ENCODE measurements at regions not wholly inside any gene's neighbourhood (a gene's known extent, or its start where the extent isn't known, plus 50 kb on each side); places are given as distances from the start of the nearest gene placed in this dataset.

DNA sequence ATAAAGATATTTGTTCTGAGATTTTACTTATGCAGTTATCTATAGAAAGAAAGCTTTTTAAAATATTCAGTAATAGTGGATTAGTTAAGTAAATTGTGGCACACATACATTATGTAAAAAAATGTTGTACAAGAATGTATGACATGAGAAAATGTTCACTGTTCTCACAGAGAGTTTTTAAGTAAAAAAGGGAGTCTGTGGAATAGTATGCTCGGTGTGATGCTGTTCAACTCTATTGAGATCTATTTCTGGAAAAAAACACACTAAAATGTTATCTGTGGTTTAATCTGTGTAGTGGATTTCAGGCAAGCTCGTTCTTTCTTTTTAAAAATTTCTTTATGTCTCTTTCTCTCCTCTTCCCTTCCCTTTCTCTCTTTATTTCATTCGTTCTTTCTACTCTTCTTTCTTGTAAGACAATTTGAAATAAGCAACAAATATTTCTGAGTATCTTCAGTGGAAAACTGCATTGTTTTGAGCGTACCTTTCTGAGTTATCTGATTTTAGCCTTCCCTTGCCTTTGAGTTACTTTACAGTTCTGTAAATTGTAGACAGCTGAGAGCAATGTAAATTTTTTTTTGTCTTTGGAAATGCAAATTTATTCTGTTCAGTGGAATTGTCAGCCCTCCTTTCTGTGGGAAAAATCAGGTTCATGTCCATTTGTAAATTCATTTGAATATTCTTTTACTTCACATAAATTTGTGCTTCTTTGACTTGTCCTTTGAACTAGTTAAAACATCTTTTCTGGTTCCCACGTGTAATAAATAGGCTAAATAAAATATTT lies 229.0 kb upstream of the NOX3 start:
- Histone ChIP-seq H3K27ac (replicated peaks) (no peak overlapping the region), H3K27me3 (ENCODE audit: insufficient read depth, poor library complexity, severe bottlenecking) (no peaks in the 10 kb centered on the region), H3K4me3 (replicated peaks; ENCODE audit: insufficient read depth, low read length) (no peak overlapping the region)
- no peak for DNase-seq (ENCODE audit: low read depth in 1 of 2, low spot score in 1 of 2)
- TF ChIP-seq GABPA (IDR thresholded peaks at IDR 0.05; ENCODE audit: low read depth): no peak

DNA sequence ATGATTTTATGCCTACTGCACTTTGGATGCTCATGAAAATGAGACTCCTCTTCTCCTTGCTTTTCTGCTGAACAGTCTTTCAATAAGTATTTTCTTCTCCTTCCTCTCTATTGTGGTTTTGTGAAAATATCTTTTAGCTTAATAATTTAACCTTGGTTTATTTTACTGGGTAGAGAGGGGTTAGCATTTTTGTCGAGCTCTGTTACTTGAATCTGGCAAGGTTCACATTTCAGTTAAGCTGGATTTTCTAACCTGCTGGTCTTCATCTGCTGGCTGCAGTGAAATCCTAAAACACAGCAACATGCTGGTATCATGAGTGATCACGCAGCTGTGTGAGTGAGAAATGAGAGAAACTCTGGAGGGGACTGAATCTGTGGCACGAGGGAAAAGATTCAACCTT lies 222.7 kb upstream of the NOX3 start:
- TF ChIP-seq SPI1 (IDR thresholded peaks at IDR 0.05; ENCODE audit: borderline replicate concordance, low read depth): no peak
- TF ChIP-seq POLR2AphosphoS5 (IDR thresholded peaks at IDR 0.05; ENCODE audit: low read depth): no peak
- TF ChIP-seq, protein P1, sequence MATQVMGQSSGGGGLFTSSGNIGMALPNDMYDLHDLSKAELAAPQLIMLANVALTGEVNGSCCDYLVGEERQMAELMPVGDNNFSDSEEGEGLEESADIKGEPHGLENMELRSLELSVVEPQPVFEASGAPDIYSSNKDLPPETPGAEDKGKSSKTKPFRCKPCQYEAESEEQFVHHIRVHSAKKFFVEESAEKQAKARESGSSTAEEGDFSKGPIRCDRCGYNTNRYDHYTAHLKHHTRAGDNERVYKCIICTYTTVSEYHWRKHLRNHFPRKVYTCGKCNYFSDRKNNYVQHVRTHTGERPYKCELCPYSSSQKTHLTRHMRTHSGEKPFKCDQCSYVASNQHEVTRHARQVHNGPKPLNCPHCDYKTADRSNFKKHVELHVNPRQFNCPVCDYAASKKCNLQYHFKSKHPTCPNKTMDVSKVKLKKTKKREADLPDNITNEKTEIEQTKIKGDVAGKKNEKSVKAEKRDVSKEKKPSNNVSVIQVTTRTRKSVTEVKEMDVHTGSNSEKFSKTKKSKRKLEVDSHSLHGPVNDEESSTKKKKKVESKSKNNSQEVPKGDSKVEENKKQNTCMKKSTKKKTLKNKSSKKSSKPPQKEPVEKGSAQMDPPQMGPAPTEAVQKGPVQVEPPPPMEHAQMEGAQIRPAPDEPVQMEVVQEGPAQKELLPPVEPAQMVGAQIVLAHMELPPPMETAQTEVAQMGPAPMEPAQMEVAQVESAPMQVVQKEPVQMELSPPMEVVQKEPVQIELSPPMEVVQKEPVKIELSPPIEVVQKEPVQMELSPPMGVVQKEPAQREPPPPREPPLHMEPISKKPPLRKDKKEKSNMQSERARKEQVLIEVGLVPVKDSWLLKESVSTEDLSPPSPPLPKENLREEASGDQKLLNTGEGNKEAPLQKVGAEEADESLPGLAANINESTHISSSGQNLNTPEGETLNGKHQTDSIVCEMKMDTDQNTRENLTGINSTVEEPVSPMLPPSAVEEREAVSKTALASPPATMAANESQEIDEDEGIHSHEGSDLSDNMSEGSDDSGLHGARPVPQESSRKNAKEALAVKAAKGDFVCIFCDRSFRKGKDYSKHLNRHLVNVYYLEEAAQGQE (IDR thresholded peaks at IDR 0.05; ENCODE audit: insufficient replicate concordance, low read depth): no peak
- no peak for TF ChIP-seq GABPA (IDR thresholded peaks at IDR 0.05; ENCODE audit: low read depth)
- TF ChIP-seq, protein P2, sequence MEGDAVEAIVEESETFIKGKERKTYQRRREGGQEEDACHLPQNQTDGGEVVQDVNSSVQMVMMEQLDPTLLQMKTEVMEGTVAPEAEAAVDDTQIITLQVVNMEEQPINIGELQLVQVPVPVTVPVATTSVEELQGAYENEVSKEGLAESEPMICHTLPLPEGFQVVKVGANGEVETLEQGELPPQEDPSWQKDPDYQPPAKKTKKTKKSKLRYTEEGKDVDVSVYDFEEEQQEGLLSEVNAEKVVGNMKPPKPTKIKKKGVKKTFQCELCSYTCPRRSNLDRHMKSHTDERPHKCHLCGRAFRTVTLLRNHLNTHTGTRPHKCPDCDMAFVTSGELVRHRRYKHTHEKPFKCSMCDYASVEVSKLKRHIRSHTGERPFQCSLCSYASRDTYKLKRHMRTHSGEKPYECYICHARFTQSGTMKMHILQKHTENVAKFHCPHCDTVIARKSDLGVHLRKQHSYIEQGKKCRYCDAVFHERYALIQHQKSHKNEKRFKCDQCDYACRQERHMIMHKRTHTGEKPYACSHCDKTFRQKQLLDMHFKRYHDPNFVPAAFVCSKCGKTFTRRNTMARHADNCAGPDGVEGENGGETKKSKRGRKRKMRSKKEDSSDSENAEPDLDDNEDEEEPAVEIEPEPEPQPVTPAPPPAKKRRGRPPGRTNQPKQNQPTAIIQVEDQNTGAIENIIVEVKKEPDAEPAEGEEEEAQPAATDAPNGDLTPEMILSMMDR (IDR thresholded peaks at IDR 0.05; ENCODE audit: insufficient read depth, low read length): no peak
- no peak overlapping the region for H3K27ac ChIP-seq (replicated peaks)
- H3K27me3 ChIP-seq (ENCODE audit: insufficient read depth, poor library complexity, severe bottlenecking): no peaks in the 10 kb centered on the region
- no peak overlapping the region for H3K4me3 ChIP-seq (replicated peaks; ENCODE audit: insufficient read depth, low read length)
- DNase-seq (ENCODE audit: low read depth in 1 of 2, low spot score in 1 of 2): no peak

DNA sequence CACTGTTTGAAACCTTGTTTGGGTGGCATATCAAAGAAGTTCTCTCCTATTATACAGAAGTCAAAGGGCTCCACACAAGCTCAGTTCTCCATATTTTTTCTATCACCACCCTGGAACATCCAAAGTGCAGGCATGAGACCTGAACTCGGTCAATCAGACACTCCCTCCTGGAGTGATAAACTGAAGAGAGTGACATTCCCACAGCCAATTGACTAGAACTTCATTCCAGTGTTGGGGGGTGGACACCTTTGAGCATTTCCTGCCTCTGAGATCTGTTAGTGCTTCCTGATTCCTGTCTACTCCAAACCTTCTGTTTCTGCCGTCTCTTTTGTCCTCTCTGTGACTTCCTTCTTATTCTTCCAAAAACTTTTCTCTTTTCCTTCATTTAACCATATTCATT lies 220.7 kb upstream of the NOX3 start:
- no peak overlapping the region for H3K4me3 ChIP-seq (replicated peaks; ENCODE audit: insufficient read depth, low read length)
- TF ChIP-seq GABPA (IDR thresholded peaks at IDR 0.05; ENCODE audit: low read depth): no peak
- no peak overlapping the region for H3K27ac ChIP-seq (replicated peaks)
- DNase-seq (ENCODE audit: low read depth in 1 of 2, low spot score in 1 of 2): no peak
- H3K27me3 ChIP-seq (ENCODE audit: insufficient read depth, poor library complexity, severe bottlenecking): no peaks in the 10 kb centered on the region

DNA sequence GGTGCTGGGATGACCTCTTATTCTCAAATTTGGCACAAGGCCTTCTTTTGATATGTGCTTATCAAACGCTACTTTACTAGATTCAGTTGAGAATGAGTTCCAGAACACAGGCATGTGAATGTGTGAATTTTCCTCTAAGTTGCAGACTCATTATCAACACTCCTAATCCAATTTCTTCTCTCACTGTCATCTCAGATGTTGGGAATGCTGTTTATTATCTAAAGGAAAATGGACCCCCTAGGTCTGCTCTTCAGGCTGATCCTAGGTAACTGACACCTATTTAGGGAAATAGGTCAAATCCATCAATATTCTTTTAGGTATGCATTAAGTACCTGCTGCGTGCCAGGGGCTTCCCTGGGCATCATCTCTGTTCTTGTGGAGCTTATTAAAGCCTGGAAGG lies 215.0 kb upstream of the NOX3 start:
- Histone ChIP-seq H3K27ac (replicated peaks) (no peak overlapping the region), H3K27me3 (ENCODE audit: insufficient read depth, poor library complexity, severe bottlenecking) (no peaks in the 10 kb centered on the region), H3K4me3 (replicated peaks; ENCODE audit: insufficient read depth, low read length) (no peak overlapping the region)
- TF ChIP-seq GABPA (IDR thresholded peaks at IDR 0.05; ENCODE audit: low read depth) (no peak), SPI1 (IDR thresholded peaks at IDR 0.05; ENCODE audit: borderline replicate concordance, low read depth) (no peak), POLR2AphosphoS5 (IDR thresholded peaks at IDR 0.05; ENCODE audit: low read depth) (no peak)
- TF ChIP-seq, protein P2 (IDR thresholded peaks at IDR 0.05; ENCODE audit: insufficient read depth, low read length): no peak
- TF ChIP-seq, protein P1 (IDR thresholded peaks at IDR 0.05; ENCODE audit: insufficient replicate concordance, low read depth): no peak
- no peak for DNase-seq (ENCODE audit: low read depth in 1 of 2, low spot score in 1 of 2)
